Occipital lobe (tissue), 1 donor: ENCODE measurements at regions not wholly inside any gene's neighbourhood (a gene's known extent, or its start where the extent isn't known, plus 50 kb on each side); places are given as distances from the start of the nearest gene placed in this dataset. TPM values are rescaled to one million over a fixed set of nuclear protein-coding genes. Genes with fewer than 3 reads are reported as not detected.

Experiments used
- small RNA-seq: library from RNA; depleted of rRNA; stranded (forward); fragments of <200 nt; gene quantifications from one replicate; pipeline ENCODE3, GENCODE V24; 2014

Small RNAs in the stretch of these regions (small RNA-seq; reads per million reads assigned to genes)
- not detected for gene RNU1-29P
